Prostate gland (tissue), 2 donors: ENCODE measurements at regions not wholly inside any gene's neighbourhood (a gene's known extent, or its start where the extent isn't known, plus 50 kb on each side); places are given as distances from the start of the nearest gene placed in this dataset.
"Not testable (repeated sequence)": the region's sequence is repeated elsewhere in the genome, so short reads cannot be mapped to it uniquely, and the experiment has no call there.

Experiments used
- CTCF ChIP-seq, 4 experiments: fragments of 200-600 bp in 2 of 4; fragments of 450-650 bp in 2 of 4; sonication (generic) in 2 of 4; IDR thresholded peaks; 1 replicate in 3 of 4; 2 replicates in 1 of 4; pipeline ENCODE4 v1.5.1; 2016 to 2019; ENCODE audit warnings: antibody characterized with exemption in 4 of 4, mild to moderate bottlenecking in 2 of 4, moderate library complexity in 2 of 4
- POLR2A ChIP-seq: fragments of 450-650 bp; IDR thresholded peaks from one replicate; pipeline ENCODE4 v1.6.1; 2016; ENCODE audit warnings: antibody characterized with exemption, mild to moderate bottlenecking

- TF ChIP-seq CTCF (IDR thresholded peaks at IDR 0.05); POLR2A: not testable (repeated sequence)
These were observed 339.8 kb downstream of the CNTNAP3B start for GRCh38 chr9:41789387-41789786.
